ENCODE measurements at regions not wholly inside any gene's neighbourhood (a gene's known extent, or its start where the extent isn't known, plus 50 kb on each side); places are given as distances from the start of the nearest gene placed in this dataset.

DNA sequence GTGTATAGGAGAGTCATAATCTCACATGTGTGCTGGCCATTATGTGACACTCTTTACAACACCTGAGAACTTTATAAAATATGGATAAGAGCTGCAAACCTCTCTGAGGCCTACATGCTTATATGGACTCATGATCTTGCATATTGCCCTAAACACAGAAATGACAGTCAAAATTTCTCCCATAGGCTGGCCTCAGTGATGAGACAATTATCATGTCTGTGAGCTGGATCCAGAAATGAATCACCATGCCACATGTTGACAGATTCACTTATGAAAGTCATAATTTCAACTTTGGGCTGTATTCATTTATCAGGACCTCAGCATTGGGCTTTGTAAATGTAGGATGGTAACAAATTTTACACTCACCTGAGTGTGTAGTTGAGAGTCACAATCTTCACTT, 948.8 kb upstream of the TSPY4 start:
- Mint-ChIP-seq H3K27ac (no peak overlapping the region), H3K27me3 (no peaks in the 10 kb centered on the region), H3K9me3 (ENCODE audit: insufficient read depth) (no peaks in the 10 kb centered on the region), H3K4me1 (no peaks in the 10 kb centered on the region), H3K4me3 (no peak overlapping the region)
- Histone ChIP-seq H3K4me3 (ENCODE audit: control extremely low read depth in 1 of 5, extremely low read depth in 1 of 5, insufficient read depth in 1 of 5, low read depth in 2 of 5, low read length in 4 of 5) (no peak overlapping the region), H3K9me3 (ENCODE audit: control extremely low read depth in 1 of 3, control insufficient read depth in 2 of 3, insufficient read depth in 1 of 3, low read length in 2 of 3) (no peaks in the 10 kb centered on the region), H3K27ac (ENCODE audit: low read length in 2 of 2) (no peak overlapping the region), H3K79me2 (ENCODE audit: control insufficient read depth, insufficient read depth, low read length) (no peaks in the 10 kb centered on the region), H3K9ac (ENCODE audit: low read length) (no peak overlapping the region), H4K20me1 (ENCODE audit: control insufficient read depth, insufficient read depth, low read length, poor library complexity, severe bottlenecking) (no peaks in the 10 kb centered on the region), H3K4me1 (ENCODE audit: control insufficient read depth in 2 of 2, insufficient read depth in 2 of 2, low read length in 2 of 2) (no peaks in the 10 kb centered on the region), H2AFZ (ENCODE audit: insufficient read depth, low read depth, low read length, poor library complexity, severe bottlenecking) (no peak overlapping the region), H3K36me3 (replicated peaks in 1 of 2; ENCODE audit: control extremely low read depth in 1 of 2, control insufficient read depth in 1 of 2, extremely low read depth in 1 of 2, insufficient read depth in 2 of 2, low read length in 1 of 2) (no peaks in the 10 kb centered on the region), H3K4me2 (replicated peaks; ENCODE audit: low read depth, low read length, poor library complexity, severe bottlenecking) (no peak overlapping the region), H3K27me3 (replicated peaks in 1 of 4; ENCODE audit: control extremely low read depth in 1 of 4, control insufficient read depth in 3 of 4, insufficient read depth in 4 of 4, low read length in 3 of 4) (no peaks in the 10 kb centered on the region)
- ChIA-PET CTCF (no interaction called here), POLR2A (no interaction called here)
- TF ChIP-seq, protein P1, sequence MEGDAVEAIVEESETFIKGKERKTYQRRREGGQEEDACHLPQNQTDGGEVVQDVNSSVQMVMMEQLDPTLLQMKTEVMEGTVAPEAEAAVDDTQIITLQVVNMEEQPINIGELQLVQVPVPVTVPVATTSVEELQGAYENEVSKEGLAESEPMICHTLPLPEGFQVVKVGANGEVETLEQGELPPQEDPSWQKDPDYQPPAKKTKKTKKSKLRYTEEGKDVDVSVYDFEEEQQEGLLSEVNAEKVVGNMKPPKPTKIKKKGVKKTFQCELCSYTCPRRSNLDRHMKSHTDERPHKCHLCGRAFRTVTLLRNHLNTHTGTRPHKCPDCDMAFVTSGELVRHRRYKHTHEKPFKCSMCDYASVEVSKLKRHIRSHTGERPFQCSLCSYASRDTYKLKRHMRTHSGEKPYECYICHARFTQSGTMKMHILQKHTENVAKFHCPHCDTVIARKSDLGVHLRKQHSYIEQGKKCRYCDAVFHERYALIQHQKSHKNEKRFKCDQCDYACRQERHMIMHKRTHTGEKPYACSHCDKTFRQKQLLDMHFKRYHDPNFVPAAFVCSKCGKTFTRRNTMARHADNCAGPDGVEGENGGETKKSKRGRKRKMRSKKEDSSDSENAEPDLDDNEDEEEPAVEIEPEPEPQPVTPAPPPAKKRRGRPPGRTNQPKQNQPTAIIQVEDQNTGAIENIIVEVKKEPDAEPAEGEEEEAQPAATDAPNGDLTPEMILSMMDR (IDR thresholded peaks at IDR 0.05) = no peak
- DNase-seq (no peak), ATAC-seq (ENCODE audit: low read depth) (no peak)
- intact Hi-C loops (cut with micrococcal nuclease) = no loop called here

DNA sequence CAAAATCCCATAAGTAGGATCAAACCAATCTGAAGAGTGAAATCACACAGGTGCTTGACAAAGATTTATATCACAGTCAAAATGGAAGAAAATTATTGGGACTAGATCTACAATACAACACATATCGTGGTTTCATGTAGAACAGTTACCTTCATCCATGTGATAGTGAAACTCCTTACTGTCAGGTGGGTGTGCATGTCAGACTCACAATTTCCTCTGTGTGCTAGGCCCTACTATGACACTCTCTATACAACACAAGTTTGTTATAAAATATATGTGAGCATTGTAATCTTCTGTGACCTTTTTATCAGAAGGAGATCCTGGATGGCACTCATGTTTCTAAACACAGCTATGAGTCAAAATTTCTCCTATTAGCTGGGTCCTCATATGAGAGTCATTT, 947.0 kb upstream of the TSPY4 start:
- no CpG with 5 or more reads among the region's 1 CpG for WGBS (ENCODE audit: insufficient coverage)
- Histone ChIP-seq H3K9me3 (ENCODE audit: control extremely low read depth in 1 of 3, control insufficient read depth in 2 of 3, insufficient read depth in 1 of 3, low read length in 2 of 3) (no peaks in the 10 kb centered on the region), H4K20me1 (ENCODE audit: control insufficient read depth, insufficient read depth, low read length, poor library complexity, severe bottlenecking) (no peaks in the 10 kb centered on the region), H3K4me3 (ENCODE audit: control extremely low read depth in 1 of 5, extremely low read depth in 1 of 5, insufficient read depth in 1 of 5, low read depth in 2 of 5, low read length in 4 of 5) (no peak overlapping the region), H3K27ac (ENCODE audit: low read length in 2 of 2) (no peak overlapping the region), H3K36me3 (replicated peaks in 1 of 2; ENCODE audit: control extremely low read depth in 1 of 2, control insufficient read depth in 1 of 2, extremely low read depth in 1 of 2, insufficient read depth in 2 of 2, low read length in 1 of 2) (no peaks in the 10 kb centered on the region), H3K27me3 (replicated peaks in 1 of 4; ENCODE audit: control extremely low read depth in 1 of 4, control insufficient read depth in 3 of 4, insufficient read depth in 4 of 4, low read length in 3 of 4) (no peaks in the 10 kb centered on the region), H3K4me1 (ENCODE audit: control insufficient read depth in 2 of 2, insufficient read depth in 2 of 2, low read length in 2 of 2) (no peaks in the 10 kb centered on the region), H2AFZ (ENCODE audit: insufficient read depth, low read depth, low read length, poor library complexity, severe bottlenecking) (no peak overlapping the region), H3K9ac (ENCODE audit: low read length) (no peak overlapping the region), H3K79me2 (ENCODE audit: control insufficient read depth, insufficient read depth, low read length) (no peaks in the 10 kb centered on the region), H3K4me2 (replicated peaks; ENCODE audit: low read depth, low read length, poor library complexity, severe bottlenecking) (no peak overlapping the region)
- intact Hi-C loops (cut with micrococcal nuclease) = no loop called here
- Mint-ChIP-seq H3K27me3 (no peaks in the 10 kb centered on the region), H3K4me3 (no peak overlapping the region), H3K4me1 (no peaks in the 10 kb centered on the region), H3K27ac (no peak overlapping the region), H3K9me3 (ENCODE audit: insufficient read depth) (no peaks in the 10 kb centered on the region)
- TF ChIP-seq EZH2 (IDR thresholded peaks at IDR 0.05; ENCODE audit: borderline replicate concordance, insufficient read depth, low read depth, low read length, poor library complexity, severe bottlenecking) = no peak
- TF ChIP-seq, protein P1 (IDR thresholded peaks at IDR 0.05) = no peak
- CTCF ChIA-PET = no interaction called here
- no peak for ATAC-seq (ENCODE audit: low read depth)
- POLR2A ChIA-PET = no interaction called here
- no peak for DNase-seq
